GM20431 (cell line): ENCODE measurements at regions not wholly inside any gene's neighbourhood (a gene's known extent, or its start where the extent isn't known, plus 50 kb on each side); places are given as distances from the start of the nearest gene placed in this dataset.

Experiments used
- in situ Hi-C: fragments of 300-500 bp; cut with MseI, MboI; formaldehyde crosslinking; loops from one replicate; pipeline ENCODE4 v1.15.0; 2020; ENCODE audit warnings: low sequenced_read_pairs; ENCODE audit not compliant: unreplicated experiment

DNA sequence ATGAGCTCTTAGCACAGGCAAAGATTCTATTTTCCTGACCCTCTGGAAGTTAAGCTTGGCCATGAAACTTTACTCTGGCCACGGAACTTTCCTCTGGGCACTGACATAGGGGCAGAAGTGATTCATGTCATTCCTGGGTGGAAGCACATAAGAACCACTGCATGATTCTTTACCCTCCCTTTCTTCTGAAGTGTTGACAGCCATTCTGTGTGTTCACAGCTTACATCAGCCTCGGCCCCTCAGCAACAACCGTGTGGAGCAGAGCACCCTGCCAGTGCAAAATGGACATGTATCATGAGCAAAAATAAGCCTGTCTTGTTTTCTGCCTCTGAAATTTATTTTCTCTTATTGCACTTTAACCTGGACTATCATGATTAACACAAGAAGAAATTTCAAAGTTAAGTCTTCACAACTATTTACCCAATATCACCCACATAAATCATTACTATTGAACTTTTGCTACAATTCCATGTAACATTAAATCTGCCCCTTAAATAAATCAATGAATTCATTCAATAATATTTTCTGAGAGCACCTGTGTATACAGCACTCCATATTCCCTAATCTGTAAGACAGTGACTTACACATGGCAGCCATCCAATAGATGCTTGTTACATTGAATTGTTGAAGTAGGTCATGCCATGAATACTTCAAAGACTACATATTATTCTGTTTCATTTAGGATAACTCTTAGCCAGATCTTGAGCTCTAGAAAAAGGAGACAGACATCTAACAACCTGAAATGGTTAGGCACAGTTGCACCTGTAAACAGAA is 531.9 kb downstream of the IRS1 start:
- in situ Hi-C loops: no loop called here

DNA sequence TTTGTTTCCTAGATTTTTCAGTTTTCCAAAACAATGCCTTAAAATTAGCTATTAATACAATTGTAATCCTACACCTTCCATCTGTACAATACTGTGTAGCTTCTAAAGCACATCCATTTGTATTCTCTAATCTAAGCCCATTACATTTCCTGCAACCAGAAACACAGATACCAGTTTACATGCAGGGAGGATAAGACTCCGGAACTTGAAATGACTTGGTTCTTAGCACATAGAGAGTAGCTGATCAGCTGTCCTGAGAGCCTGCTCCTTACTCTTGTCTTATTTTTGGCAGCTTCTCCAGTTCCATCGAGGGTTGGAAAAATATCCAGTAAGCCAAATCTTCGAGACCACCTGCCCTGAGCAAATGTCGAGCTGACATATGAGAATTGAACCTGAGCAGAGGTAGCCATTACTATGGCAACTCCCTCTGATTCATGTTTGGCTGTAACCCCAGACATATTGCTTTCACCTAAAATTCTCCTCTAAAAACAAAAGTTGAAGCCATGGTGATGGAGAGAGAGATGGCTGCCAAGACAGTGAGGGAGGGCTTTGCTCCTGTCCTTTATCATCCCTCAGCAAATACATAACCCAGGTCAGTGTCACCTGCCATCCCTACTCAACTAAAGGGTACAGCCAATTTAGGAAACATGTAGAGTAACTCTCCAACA is 542.8 kb downstream of the IRS1 start:
- in situ Hi-C loops: no loop called here

DNA sequence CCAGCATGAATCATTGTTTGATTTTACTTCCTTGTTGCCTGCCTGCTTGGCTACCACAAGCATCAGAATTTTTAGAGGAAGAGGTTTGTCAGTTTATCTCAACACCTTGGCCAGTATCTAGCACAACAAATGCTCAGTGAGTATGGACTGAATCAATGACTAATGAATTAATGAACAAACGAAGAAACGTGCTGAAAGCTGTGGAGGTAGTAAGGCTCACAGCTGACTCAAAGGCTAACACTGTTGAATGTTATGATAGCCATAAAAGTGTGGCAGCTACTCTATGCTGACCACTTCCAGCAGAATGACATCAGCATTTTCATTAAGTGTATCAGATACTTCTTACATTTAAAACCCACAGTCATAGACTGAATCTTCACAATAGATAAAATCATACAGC is 543.4 kb downstream of the IRS1 start:
- in situ Hi-C loops: no loop called here

DNA sequence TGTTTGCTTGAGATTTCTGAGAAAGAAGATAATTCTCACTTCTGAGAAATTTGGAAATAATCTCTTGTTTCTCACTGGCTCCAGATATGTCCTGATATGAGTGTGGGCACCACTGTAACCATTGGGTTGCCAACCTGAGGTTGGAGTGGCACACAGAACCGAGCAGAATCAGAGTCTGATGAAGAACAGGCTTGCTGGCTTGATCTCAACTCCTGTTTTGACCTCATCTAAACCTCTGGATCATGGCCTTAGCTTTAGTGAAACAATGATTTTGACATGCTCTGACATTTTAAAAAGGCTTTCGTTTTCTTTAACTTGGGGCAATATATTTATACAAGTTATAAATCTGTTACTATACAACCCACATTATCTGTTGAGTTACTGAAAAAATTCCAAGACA is 548.0 kb downstream of the IRS1 start:
- in situ Hi-C loops: no loop called here

DNA sequence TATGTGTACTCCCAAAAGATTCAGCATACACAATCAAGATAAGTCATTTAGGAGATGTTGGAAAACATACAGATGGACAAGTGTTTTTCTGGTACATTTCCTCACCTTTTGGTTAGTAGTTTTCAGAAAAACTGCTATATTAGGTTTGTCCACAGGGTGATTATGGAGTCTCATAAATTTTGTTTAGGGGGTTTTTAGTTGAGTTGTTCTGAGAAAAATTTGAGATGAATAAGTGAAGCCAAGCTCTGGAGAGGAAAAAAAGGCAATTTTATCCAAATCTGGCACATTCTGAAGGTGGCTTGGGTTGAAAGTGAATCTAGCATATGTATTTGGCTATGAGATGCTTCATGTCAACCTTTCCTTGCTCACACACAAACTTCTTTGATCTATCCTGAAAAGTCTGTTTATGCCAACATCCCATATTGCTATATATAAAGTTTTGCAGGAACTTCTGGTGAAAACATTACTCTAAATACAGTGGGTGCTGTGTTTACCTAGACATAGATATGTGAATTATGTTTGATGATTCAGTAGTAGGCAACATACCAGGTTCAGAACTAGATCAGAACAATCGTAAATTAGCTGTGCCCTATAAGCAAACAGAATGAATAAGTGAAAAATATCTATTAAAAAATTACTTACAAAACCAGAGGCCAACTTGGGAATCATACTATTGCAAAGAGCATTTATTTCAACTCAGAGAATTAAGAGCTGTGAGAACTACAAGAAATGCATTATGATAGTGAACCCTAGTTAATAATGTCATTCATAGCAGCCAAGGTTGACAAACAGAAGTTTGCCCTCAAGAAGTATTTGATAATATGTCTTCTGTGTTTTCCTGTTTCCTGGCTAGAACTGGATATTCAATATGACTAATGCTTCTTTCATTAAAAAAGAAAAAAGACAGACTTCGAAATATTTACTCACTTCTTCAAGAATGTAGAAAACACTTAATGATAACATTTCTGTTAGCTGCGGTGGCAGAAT is 552.0 kb downstream of the IRS1 start:
- in situ Hi-C loops: no loop called here

DNA sequence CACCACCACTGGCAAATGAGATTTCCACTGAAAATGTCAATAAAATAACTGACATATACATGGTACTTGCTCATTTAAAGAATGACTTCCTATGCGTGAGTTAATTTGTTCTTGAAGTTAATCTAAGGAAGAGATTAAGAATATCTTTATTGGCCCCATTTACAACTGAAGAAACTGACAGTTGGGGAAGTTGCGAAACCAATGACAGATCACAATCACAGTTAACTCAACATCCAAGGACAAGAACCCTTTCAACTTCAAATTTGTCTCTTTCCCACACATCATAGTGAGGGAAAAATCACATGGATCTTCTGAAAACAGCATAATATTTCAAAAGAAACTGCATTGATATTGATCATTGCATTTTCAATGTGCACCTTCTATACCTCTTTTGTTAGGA is 565.4 kb downstream of the IRS1 start:
- in situ Hi-C loops: no loop called here

DNA sequence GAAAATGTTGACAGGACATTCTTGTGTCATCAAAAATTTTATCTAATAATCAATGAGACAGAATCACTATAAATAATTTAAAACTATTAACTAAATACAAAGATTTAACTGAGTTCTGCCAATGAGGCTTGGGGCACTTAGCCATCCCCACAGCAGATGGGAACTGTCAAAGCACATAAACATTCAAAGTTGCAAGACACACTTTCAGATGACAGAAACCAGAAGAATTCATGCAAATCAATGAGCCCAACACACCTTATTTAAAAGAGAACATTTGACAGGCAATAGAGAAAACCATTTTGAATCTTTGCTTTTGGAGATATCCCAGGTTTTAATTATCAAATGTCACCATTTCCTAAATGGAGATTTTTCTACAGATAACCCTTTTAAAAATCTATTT is 566.2 kb downstream of the IRS1 start:
- in situ Hi-C loops: no loop called here

DNA sequence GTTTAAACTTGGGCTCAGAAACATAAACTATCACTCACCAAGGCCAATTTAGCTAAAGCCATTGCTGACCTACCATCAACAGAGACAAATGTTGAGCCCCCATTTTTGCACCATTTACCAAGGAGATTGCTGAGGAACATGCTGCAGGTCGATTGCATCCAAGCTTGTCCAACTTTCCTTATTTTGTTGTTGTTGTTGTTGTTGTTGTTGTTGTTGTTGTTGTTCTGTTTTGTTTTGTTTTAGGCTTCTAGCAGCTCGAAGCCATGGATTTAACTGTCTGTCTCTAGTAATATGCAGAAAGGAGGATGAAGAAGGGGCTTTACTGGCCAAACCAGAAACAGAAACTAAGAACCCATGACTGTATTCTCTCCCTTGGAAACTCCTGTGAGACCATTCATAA is 571.5 kb downstream of the IRS1 start:
- in situ Hi-C loops: no loop called here

DNA sequence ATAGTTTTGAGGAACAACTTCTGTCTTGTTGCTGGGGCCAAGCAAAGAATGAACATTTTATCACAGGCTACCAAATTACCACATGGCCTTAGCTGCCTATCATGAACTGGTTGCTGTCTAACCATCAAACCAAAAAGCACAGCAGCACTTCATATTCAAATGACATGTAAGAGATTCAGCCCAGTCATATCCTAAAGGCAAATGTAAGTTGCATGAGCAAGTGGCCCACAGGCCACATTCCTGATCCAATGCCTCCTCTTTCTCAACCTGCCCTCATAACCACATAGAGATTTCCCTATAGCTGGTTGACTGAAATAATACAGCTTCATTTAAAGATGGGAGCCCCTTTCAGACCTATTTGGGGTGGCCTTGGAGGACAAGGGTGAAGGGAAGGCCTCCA is 572.3 kb downstream of the IRS1 start:
- in situ Hi-C loops: no loop called here

DNA sequence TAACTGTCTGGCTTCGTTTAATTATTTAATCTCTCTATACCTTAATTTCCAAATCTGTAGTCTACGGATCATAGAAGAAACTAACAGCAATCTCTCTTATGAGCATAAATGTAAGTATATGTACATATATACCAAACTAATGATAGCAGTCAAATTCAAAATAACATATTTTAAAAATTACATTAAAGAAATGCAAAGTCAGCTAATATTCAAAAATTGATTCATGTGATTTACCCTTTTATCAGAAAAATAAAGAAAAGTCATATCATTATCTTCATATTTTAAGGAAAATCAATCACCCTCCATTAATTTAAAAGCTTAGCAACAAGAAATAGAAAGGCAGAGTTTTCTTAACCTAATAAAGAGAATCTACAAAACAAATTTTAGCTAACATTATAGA is 575.9 kb downstream of the IRS1 start:
- in situ Hi-C loops: no loop called here

DNA sequence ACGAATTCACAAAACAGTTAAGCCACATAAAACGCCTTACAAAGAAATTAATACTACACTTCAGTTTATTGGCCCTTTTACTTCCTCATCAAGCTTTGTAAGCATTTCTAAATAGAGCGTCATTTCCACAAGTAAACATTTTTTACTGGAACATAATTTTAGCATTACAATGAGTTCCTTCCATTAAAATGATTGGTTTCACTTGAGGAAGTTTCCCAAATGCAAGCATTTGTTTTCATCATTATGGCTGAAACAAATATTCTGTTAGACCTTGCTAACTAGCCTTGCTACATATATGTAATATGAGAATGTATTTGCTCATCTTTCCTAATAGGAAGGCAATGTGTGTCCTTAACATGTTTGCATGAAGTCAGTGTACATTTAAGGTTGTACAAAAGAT is 579.1 kb downstream of the IRS1 start:
- in situ Hi-C loops: no loop called here

DNA sequence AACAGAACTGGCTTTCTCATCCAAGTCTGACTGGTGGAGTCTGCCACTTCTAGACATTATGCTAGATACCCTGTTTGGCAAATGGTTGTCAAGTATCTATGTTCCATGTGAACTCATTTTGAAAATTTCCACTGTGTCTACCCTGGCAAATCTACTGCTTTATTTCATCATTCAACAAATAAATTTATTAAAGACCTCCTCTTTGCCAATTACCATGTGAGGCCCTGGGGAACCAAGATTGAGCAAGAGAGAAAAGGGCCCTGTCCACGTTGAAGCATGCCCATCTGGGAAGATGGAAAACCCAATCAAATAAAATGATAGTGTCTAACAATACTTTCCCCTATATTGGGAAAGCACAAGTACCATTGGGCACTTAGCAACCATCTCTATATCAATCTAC is 582.4 kb downstream of the IRS1 start:
- in situ Hi-C loops: no loop called here

DNA sequence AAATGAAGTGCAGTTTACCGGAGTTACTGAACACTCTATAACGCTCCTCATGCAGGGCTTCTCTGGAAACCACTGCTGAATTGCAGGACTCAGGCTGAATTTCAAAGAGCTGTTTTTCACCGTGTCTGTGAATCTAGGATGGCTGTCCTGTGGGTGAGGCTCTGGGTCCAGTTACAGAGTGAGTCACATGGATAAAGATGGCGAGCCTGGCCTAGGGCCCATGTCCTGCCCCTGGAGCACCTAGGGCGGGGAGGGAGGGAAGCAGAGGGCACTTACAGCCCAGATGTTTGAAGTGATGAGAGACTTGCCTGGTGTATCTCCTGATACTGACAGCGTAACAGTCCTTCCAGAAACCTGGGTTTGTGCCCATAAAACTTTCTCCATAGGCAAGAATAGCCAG is 583.0 kb downstream of the IRS1 start:
- in situ Hi-C loops: no loop called here

DNA sequence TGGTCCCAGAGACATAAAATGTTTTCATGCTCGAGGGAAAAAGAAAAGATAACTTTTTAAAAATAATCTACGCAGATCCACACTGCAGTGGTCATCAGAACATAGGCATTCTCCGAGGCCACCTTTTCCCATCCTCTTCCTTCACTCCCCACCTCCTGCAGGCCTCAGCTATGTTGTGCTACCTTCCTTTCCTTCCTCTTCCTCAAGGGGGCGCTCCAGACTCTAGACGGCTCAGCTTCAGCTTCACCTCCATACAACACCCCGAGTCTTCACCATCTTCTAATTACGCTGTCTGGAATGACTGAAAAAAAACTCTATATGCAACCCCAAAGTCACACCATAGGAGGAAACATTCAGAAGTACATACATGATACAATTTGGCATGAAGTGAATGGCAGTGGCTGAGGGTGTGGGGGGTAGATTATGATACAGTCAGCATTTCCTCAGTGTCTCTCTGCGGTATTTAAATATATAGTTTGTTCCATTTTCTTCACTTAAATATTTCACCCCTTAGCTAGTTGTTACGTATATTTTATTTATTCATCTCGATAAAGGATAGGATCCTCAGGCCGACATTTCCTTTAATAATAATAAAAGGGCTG is 583.6 kb downstream of the IRS1 start:
- in situ Hi-C loops: no loop called here

DNA sequence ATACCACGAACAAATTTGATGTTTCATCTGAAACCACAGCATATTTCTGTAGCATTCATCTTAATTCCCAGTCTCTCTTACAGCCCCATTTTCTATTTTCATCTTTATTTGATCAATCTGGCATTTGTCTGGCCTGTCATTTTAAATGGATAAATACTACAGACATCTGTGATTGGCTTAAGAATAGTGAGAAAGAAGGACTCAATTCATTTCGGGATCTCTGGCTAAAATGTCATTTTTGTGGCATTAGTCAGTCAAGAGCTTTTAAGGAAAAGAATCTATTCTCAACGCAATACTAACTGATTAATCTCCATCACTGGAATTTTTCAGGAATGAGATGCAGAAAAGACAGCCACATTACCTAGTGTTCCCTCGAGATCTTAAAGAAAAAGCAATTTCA is 585.9 kb downstream of the IRS1 start:
- in situ Hi-C loops: no loop called here

DNA sequence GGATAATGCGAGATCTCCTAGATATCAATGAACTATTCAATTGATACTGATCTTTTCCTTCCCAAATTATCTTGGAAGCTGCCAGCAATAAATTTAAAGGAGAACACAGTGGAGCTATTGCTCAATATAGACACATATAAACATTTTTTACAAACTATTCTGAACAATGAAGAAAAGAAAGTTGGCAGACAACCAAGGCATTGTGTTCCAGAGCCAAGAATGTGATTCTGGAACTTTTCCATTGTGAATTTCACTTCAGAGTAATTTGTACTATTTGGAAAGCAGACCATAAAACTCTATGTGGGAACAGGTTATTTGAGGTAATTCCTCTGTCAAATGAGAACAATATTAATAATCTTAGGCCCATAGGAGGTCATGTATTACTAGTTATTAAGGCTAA is 588.2 kb downstream of the IRS1 start:
- in situ Hi-C loops: no loop called here

DNA sequence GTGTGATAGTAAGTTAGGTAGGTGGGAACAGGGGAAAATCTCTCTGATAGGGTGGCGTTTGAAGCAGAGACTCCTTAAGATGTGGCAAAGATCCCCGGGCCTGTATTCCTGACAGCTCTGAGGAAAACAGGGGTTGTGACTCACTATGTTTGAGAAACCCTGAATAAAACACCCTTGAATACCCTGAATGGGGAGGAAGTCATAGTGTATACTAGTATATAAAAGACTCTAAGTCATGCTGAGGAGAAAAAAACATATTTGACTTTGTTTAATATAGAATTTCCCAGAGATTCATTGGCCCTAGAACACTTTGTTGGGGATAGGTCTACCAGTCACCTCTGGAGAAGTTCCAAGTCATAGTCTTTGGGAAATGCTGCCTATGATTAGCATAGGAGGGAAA is 590.9 kb downstream of the IRS1 start:
- in situ Hi-C loops: no loop called here

DNA sequence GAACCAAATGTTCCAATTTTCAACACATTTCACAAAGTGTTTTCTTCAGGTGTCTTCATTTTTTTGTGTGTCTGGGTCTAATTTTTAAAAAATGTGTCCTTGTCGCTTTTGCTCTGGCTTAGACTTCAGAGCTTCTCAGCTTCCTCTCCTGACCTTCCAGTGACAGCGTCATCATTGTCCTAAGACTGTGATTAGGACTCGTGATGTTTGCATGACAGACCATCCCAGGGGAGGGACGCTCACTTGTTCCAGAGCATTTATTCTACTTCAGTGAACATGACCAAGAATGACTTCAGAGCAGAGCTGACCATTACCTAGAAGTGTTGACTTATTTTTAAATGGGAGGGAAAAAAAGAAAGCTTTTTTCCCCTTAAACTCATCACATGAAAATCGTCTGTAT is 591.9 kb downstream of the IRS1 start:
- in situ Hi-C loops: no loop called here

DNA sequence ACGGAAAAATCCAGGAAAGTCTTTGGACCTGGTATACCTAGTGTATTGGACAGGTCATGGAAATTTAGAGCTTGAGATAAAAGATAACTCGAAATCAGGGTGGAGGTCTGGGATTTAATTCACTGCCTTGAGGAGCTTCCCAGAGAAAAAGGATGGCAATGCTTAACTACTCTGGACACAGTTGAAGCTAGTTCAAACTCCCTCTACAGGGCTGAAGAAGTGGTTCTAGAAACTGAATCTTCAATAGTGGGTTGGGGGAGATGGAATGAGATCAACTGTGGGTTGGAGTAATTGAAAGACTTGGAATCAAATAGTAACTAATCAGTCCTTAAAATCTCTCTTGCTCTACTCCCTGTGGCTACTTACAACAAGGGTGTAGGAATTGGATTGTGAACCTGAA is 600.1 kb downstream of the IRS1 start:
- in situ Hi-C loops: no loop called here

DNA sequence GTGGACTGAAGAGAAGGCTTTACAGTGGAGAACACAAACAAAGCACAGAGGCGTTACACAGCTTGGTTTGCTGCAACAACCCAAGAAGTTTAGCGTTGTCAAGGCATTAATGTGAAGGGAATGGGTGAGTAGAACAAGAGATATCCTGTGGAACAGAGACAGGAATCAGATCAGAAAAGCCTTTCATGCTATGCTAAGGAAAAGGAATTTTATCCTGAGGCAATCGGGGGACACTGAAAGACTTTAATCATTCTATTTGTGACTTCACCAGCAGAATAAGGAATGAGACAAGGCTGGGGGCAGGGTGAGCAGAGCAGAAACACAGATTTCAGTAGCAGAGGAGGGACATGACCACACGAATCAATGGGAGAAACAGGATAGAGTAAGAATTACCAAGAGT is 600.7 kb downstream of the IRS1 start:
- in situ Hi-C loops: no loop called here
